Activated CD4-positive, alpha-beta T cell treated with anti-CD3 and anti-CD28 coated beads, Interleukin-2, amount 50 U/mL, for 1 hour (primary cell): ENCODE measurements at regions not wholly inside any gene's neighbourhood (a gene's known extent, or its start where the extent isn't known, plus 50 kb on each side); places are given as distances from the start of the nearest gene placed in this dataset.

ENCODE experiments used
- DNase-seq: peaks from one replicate; pipeline ENCODE4 v3.0.0-alpha.2; 2020

DNA sequence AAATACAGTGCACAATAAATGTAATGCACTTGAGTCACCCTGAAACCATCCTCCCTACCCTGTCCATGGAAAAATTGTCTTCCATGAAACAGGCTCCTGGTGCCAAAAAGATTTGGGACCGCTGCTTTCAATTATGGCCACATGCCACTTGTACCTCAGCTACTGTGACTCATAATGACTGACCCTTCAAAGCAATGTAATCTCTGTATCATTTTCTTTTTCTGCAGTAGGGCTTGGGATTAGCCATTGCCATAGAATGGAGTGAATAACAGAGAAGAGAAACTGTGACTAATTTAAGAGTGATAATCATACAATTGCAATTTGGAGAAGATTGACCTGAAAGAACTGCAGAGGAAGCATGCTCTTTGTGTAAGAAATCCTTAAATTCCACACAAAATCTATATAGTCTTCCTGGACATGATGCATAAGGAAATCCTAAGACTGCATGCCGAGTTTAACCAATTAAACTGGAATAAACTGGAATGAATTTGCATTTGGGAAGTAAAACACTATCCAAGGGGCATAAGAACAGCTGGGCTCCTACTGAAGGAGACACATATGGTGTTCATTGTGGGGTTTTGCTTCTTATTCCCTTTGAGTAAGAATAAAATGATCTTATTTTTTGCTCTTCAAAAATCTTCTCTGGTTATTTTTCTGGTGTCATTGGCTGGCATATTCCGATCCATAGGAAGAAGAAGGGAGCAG is 59.5 kb upstream of the SLC7A1 start:
- DNase-seq = no peak

DNA sequence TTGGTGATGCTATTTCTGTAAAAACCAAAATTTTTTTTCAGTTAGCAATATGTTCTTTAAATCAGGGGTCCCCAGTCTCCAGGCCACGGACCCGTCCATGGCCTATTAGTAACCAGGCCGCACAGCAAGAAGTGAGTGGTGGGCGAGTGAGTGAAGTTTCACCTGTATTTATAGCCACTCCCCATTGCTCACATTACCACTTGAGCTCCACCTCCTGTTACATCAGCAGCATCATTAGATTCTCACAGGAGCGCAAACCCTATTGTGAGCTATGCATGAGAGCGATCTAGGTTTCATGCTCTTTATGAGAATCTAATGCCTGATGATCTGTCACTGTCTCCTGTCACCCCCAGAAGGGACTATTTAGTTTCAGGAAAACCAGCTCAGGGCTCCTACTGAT is 58.9 kb upstream of the SLC7A1 start:
- DNase-seq = no peak

DNA sequence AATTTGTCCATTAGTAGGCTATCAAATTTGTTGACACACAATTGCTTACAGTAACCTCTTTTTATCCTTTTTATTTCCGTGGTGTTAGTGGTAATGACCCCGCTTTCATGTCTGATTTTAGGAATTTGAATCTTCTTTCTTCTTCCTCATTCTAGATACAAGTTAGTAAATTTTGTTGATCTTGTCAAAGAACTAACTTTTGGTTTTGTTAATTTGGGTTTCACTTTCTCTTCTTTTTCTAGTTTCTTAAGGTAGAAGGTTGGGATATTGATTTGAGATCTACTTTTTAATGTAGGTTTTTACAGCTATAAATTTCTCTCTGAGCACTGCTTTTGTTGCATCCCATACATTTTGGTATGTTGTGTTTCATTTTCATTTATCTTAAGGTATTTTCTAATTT is 53.3 kb upstream of the SLC7A1 start:
- DNase-seq = no peak
